NCI-H146 treated with DMSO at 0.1 percent for 48 hours (cell line): ENCODE measurements at regions not wholly inside any gene's neighbourhood (a gene's known extent, or its start where the extent isn't known, plus 50 kb on each side); places are given as distances from the start of the nearest gene placed in this dataset.

Experiments
- DNase-seq: peaks from one replicate; lab custom pipeline; 2025; ENCODE audit not compliant: unreplicated experiment; lab: John Stamatoyannopoulos, UW

GRCh38 chr2:176709149-176709951, 440.1 kb downstream of the MTX2 start:
- DNase-seq, result no peak

GRCh38 chr2:176709991-176710390, 440.7 kb downstream of the MTX2 start:
- DNase-seq, result no peak

- DNase-seq, result no peak
These were observed 441.5 kb downstream of the MTX2 start for GRCh38 chr2:176710657-176711186.

GRCh38 chr2:176725873-176726645, 456.8 kb downstream of the MTX2 start:
- no peak for DNase-seq

- DNase-seq, result no peak
These were observed 458.5 kb downstream of the MTX2 start for GRCh38 chr2:176727696-176728095.

GRCh38 chr2:176729706-176730569, 460.7 kb downstream of the MTX2 start:
- no peak for DNase-seq

- DNase-seq, result no peak
These were observed 463.5 kb downstream of the MTX2 start for GRCh38 chr2:176732780-176733179.

GRCh38 chr2:176733698-176734430, 464.6 kb downstream of the MTX2 start:
- DNase-seq, result no peak

GRCh38 chr2:176734868-176735267, 465.6 kb downstream of the MTX2 start:
- DNase-seq, result no peak

GRCh38 chr2:176742271-176742670, 470.3 kb upstream of the HNRNPA3 start:
- DNase-seq, result no peak

- DNase-seq, result no peak
These were observed 468.9 kb upstream of the HNRNPA3 start for GRCh38 chr2:176743671-176744070.

- no peak for DNase-seq
These were observed 468.4 kb upstream of the HNRNPA3 start for GRCh38 chr2:176744146-176744545.

- DNase-seq, result no peak
These were observed 466.9 kb upstream of the HNRNPA3 start for GRCh38 chr2:176745543-176746200.

GRCh38 chr2:176746411-176746810, 466.2 kb upstream of the HNRNPA3 start:
- DNase-seq, result no peak

- no peak for DNase-seq
These were observed 465.1 kb upstream of the HNRNPA3 start for GRCh38 chr2:176747506-176747905.

- no peak for DNase-seq
These were observed 464.7 kb upstream of the HNRNPA3 start for GRCh38 chr2:176747928-176748327.

- DNase-seq, result no peak
These were observed 463.9 kb upstream of the HNRNPA3 start for GRCh38 chr2:176748662-176749061.

- DNase-seq, result no peak
These were observed 461.0 kb upstream of the HNRNPA3 start for GRCh38 chr2:176751314-176752227.

- DNase-seq, result no peak
These were observed 460.3 kb upstream of the HNRNPA3 start for GRCh38 chr2:176752295-176752694.
